Neural cell (in vitro differentiated cells): ENCODE measurements at regions not wholly inside any gene's neighbourhood (a gene's known extent, or its start where the extent isn't known, plus 50 kb on each side); places are given as distances from the start of the nearest gene placed in this dataset.

Experiments used
- H2AFZ ChIP-seq: fragments of 200-600, 300-800 bp; sonication (generic), shearing (Covaris generic); 2 replicates; pipeline ENCODE4 v1.6.0; 2014; ENCODE audit warnings: low read depth, mild to moderate bottlenecking, antibody characterized with exemption, low read length, moderate library complexity
- H3F3A ChIP-seq: fragments of 200-600 bp; shearing (Covaris generic); 2 replicates; pipeline ENCODE4 v1.6.1; 2016; ENCODE audit warnings: mild to moderate bottlenecking, moderate library complexity, mixed read lengths, antibody characterized with exemption, low read length; ENCODE audit not compliant: insufficient read depth, poor library complexity, severe bottlenecking
- H3K27ac ChIP-seq: fragments of 200-600, 300-800 bp; sonication (generic), shearing (Covaris generic); 2 replicates; pipeline ENCODE4 v1.5.1; 2014; ENCODE audit warnings: mild to moderate bottlenecking, low read length, moderate library complexity
- H3K27me3 ChIP-seq: fragments of 300-800, 200-600 bp; sonication (generic), shearing (Covaris generic); 2 replicates; pipeline ENCODE4 v1.6.0; 2014; ENCODE audit warnings: mild to moderate bottlenecking, low read depth, low read length, moderate library complexity; ENCODE audit not compliant: insufficient read depth
- H3K36me3 ChIP-seq: fragments of 300-800, 200-600 bp; sonication (generic), shearing (Covaris generic); 2 replicates; pipeline ENCODE4 v1.5.1; 2014; ENCODE audit warnings: mild to moderate bottlenecking, antibody characterized with exemption, low read length, moderate library complexity; ENCODE audit not compliant: insufficient read depth
- H3K4me2 ChIP-seq: fragments of 300-800, 200-600 bp; sonication (generic), shearing (Covaris generic); 2 replicates; pipeline ENCODE4 v1.6.0; 2014; ENCODE audit warnings: mild to moderate bottlenecking, low read length
- H3K4me3 ChIP-seq: fragments of 300-800, 200-600 bp; sonication (generic), shearing (Covaris generic); 2 replicates; pipeline ENCODE4 v1.5.1; 2014; ENCODE audit warnings: mild to moderate bottlenecking, low read length, moderate library complexity
- H3K79me2 ChIP-seq: fragments of 200-600 bp; shearing (Covaris generic); replicated peaks from 2 replicates; pipeline ENCODE4 v1.6.0; 2014; ENCODE audit warnings: mild to moderate bottlenecking, low read length, moderate library complexity; ENCODE audit not compliant: insufficient read depth
- H3K9ac ChIP-seq: fragments of 300-800, 200-600 bp; sonication (generic), shearing (Covaris generic); 2 replicates; pipeline ENCODE4 v1.6.1; 2016; ENCODE audit warnings: mild to moderate bottlenecking, low read length, mixed read lengths
- H3K9me2 ChIP-seq: fragments of 200-600 bp; shearing (Covaris generic); 2 replicates; pipeline ENCODE4 v1.6.1; 2016; ENCODE audit warnings: mild to moderate bottlenecking, low read length, mixed read lengths; ENCODE audit not compliant: insufficient read depth
- H3K9me3 ChIP-seq: fragments of 200-600, 300-800 bp; sonication (generic), shearing (Covaris generic); 2 replicates; pipeline ENCODE4 v1.6.1; 2016; ENCODE audit warnings: mild to moderate bottlenecking, mixed run types, low read length, moderate library complexity, mixed read lengths
- H4K20me1 ChIP-seq: fragments of 200-600 bp; shearing (Covaris generic); 2 replicates; pipeline ENCODE4 v1.6.1; 2016; ENCODE audit warnings: mild to moderate bottlenecking, mixed run types; ENCODE audit not compliant: insufficient read depth
- CTCF ChIP-seq: fragments of 450-650 bp; IDR thresholded peaks from 2 replicates; pipeline ENCODE4 v1.5.1; 2014; ENCODE audit warnings: antibody characterized with exemption, mild to moderate bottlenecking, moderate library complexity; ENCODE audit not compliant: poor library complexity, severe bottlenecking
- EP300 ChIP-seq: fragments of 450-650 bp; conservative IDR thresholded peaks from 2 replicates; pipeline ENCODE4 v1.6.1; 2014; ENCODE audit warnings: antibody characterized with exemption, mild to moderate bottlenecking, moderate library complexity; ENCODE audit not compliant: poor library complexity, severe bottlenecking
- EZH2 ChIP-seq: fragments of 200-600, 300-800 bp; shearing (Covaris generic), sonication (generic); IDR thresholded peaks from 2 replicates; pipeline ENCODE4 v1.6.1; 2014; ENCODE audit warnings: antibody characterized with exemption, low read length, borderline replicate concordance, mild to moderate bottlenecking; ENCODE audit not compliant: insufficient read depth, poor library complexity, severe bottlenecking
- MXI1 ChIP-seq: fragments of 450-650 bp; conservative IDR thresholded peaks from 2 replicates; pipeline ENCODE4 v1.6.1; 2014; ENCODE audit warnings: antibody characterized with exemption, mild to moderate bottlenecking; ENCODE audit not compliant: poor library complexity, severe bottlenecking
- POLR2AphosphoS5 ChIP-seq: IDR thresholded peaks from 2 replicates; pipeline ENCODE4 v1.6.1; 2012
- RAD21 ChIP-seq: fragments of 450-650 bp; conservative IDR thresholded peaks from 2 replicates; pipeline ENCODE4 v1.6.1; 2014; ENCODE audit warnings: antibody characterized with exemption, mild to moderate bottlenecking, moderate library complexity
- REST ChIP-seq: IDR thresholded peaks from 2 replicates; pipeline ENCODE4 v1.6.1; 2012; ENCODE audit warnings: borderline replicate concordance
- SMC3 ChIP-seq: fragments of 450-650 bp; conservative IDR thresholded peaks from 2 replicates; pipeline ENCODE4 v1.6.1; 2014; ENCODE audit warnings: antibody characterized with exemption, mild to moderate bottlenecking, moderate library complexity; ENCODE audit not compliant: poor library complexity
- TAF1 ChIP-seq: IDR thresholded peaks from 2 replicates; pipeline ENCODE4 v1.6.1; 2012; ENCODE audit warnings: low read depth

- H4K20me1 ChIP-seq, result no peaks in the 10 kb centered on the region
- H3K9me2 ChIP-seq, result no peaks in the 10 kb centered on the region
- H3K79me2 ChIP-seq, result no peaks in the 10 kb centered on the region
- H3K9ac ChIP-seq, result no peak overlapping the region
- no peak overlapping the region for H2AFZ ChIP-seq
- no peak overlapping the region for H3K4me3 ChIP-seq
- no peaks in the 10 kb centered on the region for H3K27me3 ChIP-seq
- H3K4me2 ChIP-seq, result no peak overlapping the region
- H3F3A ChIP-seq, result no peaks in the 10 kb centered on the region
- TF ChIP-seq TAF1 (no peak), CTCF (no peak), SMC3 (no peak), EP300 (no peak), REST (no peak), MXI1 (no peak), RAD21 (no peak)
- no peaks in the 10 kb centered on the region for H3K36me3 ChIP-seq
- H3K27ac ChIP-seq, result no peak overlapping the region
- H3K9me3 ChIP-seq, result no peaks in the 10 kb centered on the region
These were observed 613.5 kb downstream of the MBD2 start for GRCh38 chr18:53610957-53611356.

- Histone ChIP-seq H3F3A (no peaks in the 10 kb centered on the region), H3K79me2 (no peaks in the 10 kb centered on the region), H3K36me3 (no peaks in the 10 kb centered on the region), H2AFZ (no peak overlapping the region), H3K9ac (no peak overlapping the region), H4K20me1 (no peaks in the 10 kb centered on the region), H3K4me2 (no peak overlapping the region), H3K27ac (no peak overlapping the region), H3K27me3 (no peaks in the 10 kb centered on the region), H3K9me3 (no peaks in the 10 kb centered on the region), H3K4me3 (no peak overlapping the region), H3K9me2 (no peaks in the 10 kb centered on the region)
- TF ChIP-seq REST (no peak), TAF1 (no peak), POLR2AphosphoS5 (no peak), EP300 (no peak), RAD21 (no peak), SMC3 (no peak), MXI1 (no peak), CTCF (no peak), EZH2 (no peak)
These were observed 617.7 kb downstream of the MBD2 start for GRCh38 chr18:53606792-53607191.
